Dermis blood vessel endothelial cell (primary cell): ENCODE measurements at regions not wholly inside any gene's neighbourhood (a gene's known extent, or its start where the extent isn't known, plus 50 kb on each side); places are given as distances from the start of the nearest gene placed in this dataset.

ENCODE experiments used
- DNase-seq: peaks from one replicate; pipeline ENCODE4 v3.0.0; 2010

GRCh38 chr13:105272660-105273631 lies 1262.5 kb downstream of the EFNB2 start:
- no peak for DNase-seq

GRCh38 chr13:105266615-105267014 lies 1268.8 kb downstream of the EFNB2 start:
- no peak for DNase-seq

- no peak for DNase-seq
Measured at GRCh38 chr13:105262579-105262978, 1272.9 kb downstream of the EFNB2 start.

GRCh38 chr13:105259426-105259825 lies 1276.0 kb downstream of the EFNB2 start:
- no peak for DNase-seq

GRCh38 chr13:105255472-105255871 lies 1280.0 kb downstream of the EFNB2 start:
- DNase-seq, result no peak

GRCh38 chr13:105251293-105251692 lies 1284.2 kb downstream of the EFNB2 start:
- no peak for DNase-seq

GRCh38 chr13:105247830-105248229 lies 1287.6 kb downstream of the EFNB2 start:
- no peak for DNase-seq

- no peak for DNase-seq
Measured at GRCh38 chr13:105240371-105240770, 1295.1 kb downstream of the EFNB2 start.

GRCh38 chr13:105232439-105232838 lies 1303.0 kb downstream of the EFNB2 start:
- peak; percentile 17 for DNase-seq

GRCh38 chr13:105232006-105232405 lies 1303.5 kb downstream of the EFNB2 start:
- DNase-seq, result no peak

- no peak for DNase-seq
Measured at GRCh38 chr13:105231579-105231978, 1303.9 kb downstream of the EFNB2 start.

- DNase-seq, result no peak
Measured at GRCh38 chr13:105220881-105221280, 1314.6 kb downstream of the EFNB2 start.

- no peak for DNase-seq
Measured at GRCh38 chr13:105220063-105220462, 1315.4 kb downstream of the EFNB2 start.

- no peak for DNase-seq
Measured at GRCh38 chr13:105219651-105220050, 1315.8 kb downstream of the EFNB2 start.

GRCh38 chr13:105213512-105213911 lies 1322.0 kb downstream of the EFNB2 start:
- DNase-seq, result peak; percentile 22

GRCh38 chr13:105207572-105208293 lies 1327.7 kb downstream of the EFNB2 start:
- no peak for DNase-seq

- DNase-seq, result peak; percentile 73
Measured at GRCh38 chr13:105202354-105202753, 1333.1 kb downstream of the EFNB2 start.

- no peak for DNase-seq
Measured at GRCh38 chr13:105201351-105201750, 1334.1 kb downstream of the EFNB2 start.

GRCh38 chr13:105200181-105200580 lies 1335.3 kb downstream of the EFNB2 start:
- no peak for DNase-seq

GRCh38 chr13:105196052-105196451 lies 1339.4 kb downstream of the EFNB2 start:
- DNase-seq, result peak; percentile 63

GRCh38 chr13:105193026-105193425 lies 1342.4 kb downstream of the EFNB2 start:
- no peak for DNase-seq

- DNase-seq, result no peak
Measured at GRCh38 chr13:105184201-105184600, 1351.3 kb downstream of the EFNB2 start.

GRCh38 chr13:105177265-105177900 lies 1358.1 kb downstream of the EFNB2 start:
- no peak for DNase-seq
